ENCODE measurements at regions not wholly inside any gene's neighbourhood (a gene's known extent, or its start where the extent isn't known, plus 50 kb on each side); places are given as distances from the start of the nearest gene placed in this dataset.

DNA sequence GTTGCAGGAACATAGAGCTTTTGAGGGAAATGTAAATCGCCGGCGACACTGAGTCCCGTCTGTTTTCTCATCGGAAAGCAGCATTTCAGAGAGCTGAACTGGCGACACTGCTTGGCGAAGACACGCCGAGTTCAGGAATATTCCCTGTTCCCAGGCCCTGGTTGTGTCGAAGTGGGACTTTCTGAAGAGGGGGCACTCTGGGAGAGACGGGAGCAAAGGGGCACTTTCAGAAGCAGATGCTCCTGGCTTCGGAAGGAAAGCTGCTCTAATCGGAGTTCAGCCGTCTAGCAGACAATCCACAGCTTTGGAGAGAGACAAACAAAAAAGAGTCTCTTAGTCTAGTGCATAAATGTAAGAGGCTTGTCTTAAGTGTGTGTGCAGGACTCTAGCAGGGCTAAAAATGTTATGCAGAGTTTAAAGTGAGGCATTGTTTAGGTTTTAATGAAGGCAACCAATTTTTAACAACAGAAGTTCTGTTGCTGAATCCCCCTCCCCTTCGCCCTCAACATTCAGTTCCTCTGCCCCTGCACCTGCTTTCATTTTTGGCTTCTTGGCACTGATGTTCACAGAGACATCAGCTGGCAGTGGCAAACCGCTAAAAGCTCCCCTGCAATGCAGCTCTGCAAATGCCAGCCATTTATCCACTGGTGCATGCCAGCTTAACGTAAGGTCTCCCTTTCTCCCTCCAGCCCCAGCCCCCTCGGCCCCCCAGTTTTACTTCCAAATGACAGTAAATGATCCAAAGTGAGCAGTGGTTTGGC, 289.5 kb upstream of the MPDZ start:
- TF ChIP-seq, protein P1, sequence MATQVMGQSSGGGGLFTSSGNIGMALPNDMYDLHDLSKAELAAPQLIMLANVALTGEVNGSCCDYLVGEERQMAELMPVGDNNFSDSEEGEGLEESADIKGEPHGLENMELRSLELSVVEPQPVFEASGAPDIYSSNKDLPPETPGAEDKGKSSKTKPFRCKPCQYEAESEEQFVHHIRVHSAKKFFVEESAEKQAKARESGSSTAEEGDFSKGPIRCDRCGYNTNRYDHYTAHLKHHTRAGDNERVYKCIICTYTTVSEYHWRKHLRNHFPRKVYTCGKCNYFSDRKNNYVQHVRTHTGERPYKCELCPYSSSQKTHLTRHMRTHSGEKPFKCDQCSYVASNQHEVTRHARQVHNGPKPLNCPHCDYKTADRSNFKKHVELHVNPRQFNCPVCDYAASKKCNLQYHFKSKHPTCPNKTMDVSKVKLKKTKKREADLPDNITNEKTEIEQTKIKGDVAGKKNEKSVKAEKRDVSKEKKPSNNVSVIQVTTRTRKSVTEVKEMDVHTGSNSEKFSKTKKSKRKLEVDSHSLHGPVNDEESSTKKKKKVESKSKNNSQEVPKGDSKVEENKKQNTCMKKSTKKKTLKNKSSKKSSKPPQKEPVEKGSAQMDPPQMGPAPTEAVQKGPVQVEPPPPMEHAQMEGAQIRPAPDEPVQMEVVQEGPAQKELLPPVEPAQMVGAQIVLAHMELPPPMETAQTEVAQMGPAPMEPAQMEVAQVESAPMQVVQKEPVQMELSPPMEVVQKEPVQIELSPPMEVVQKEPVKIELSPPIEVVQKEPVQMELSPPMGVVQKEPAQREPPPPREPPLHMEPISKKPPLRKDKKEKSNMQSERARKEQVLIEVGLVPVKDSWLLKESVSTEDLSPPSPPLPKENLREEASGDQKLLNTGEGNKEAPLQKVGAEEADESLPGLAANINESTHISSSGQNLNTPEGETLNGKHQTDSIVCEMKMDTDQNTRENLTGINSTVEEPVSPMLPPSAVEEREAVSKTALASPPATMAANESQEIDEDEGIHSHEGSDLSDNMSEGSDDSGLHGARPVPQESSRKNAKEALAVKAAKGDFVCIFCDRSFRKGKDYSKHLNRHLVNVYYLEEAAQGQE (IDR thresholded peaks at IDR 0.05; ENCODE audit: low read depth), result no peak
- TF ChIP-seq TEAD4 (IDR thresholded peaks at IDR 0.05), result no peak
- no peak for TF ChIP-seq RAD21 (IDR thresholded peaks at IDR 0.05; ENCODE audit: low read depth)
- TF ChIP-seq, protein P2, sequence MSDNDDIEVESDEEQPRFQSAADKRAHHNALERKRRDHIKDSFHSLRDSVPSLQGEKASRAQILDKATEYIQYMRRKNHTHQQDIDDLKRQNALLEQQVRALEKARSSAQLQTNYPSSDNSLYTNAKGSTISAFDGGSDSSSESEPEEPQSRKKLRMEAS (IDR thresholded peaks at IDR 0.05), result no peak
- no peak for TF ChIP-seq EGR1 (IDR thresholded peaks at IDR 0.05)
- TF ChIP-seq TCF12 (IDR thresholded peaks at IDR 0.05; ENCODE audit: low read depth), result no peak
- TF ChIP-seq YY1 (IDR thresholded peaks at IDR 0.05; ENCODE audit: low read depth), result no peak
- no peak for TF ChIP-seq CEBPB (IDR thresholded peaks at IDR 0.05)
- TF ChIP-seq EP300 (IDR thresholded peaks at IDR 0.05; ENCODE audit: borderline replicate concordance), result no peak
- no peak for TF ChIP-seq CREB1 (IDR thresholded peaks at IDR 0.05; ENCODE audit: low read depth)
- TF ChIP-seq ZBTB7A (IDR thresholded peaks at IDR 0.05; ENCODE audit: low read depth), result no peak

DNA sequence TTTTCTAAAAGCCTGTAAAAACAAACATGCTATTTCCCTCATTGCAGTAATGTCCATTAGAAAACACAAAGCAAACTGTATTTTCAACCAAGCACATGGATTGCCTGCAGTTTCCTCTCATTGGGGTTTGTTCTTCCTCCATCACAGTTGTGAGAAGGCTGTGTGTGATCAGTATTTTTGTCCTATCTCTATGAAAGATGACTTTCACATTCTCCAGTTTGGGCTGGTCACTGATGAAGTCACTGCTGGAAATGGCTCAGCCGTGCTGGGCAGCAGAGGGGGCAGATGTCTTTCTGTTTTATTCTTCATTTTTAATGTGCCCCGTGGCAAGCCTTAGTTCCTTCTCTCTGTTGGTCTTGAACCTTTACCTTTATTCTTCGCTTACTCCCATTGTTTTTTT, 288.9 kb upstream of the MPDZ start:
- TF ChIP-seq CREB1 (IDR thresholded peaks at IDR 0.05; ENCODE audit: low read depth) (no peak), FOXM1 (IDR thresholded peaks at IDR 0.05; ENCODE audit: borderline replicate concordance, low read depth) (no peak), TCF12 (IDR thresholded peaks at IDR 0.05; ENCODE audit: low read depth) (no peak), TAF1 (IDR thresholded peaks at IDR 0.05; ENCODE audit: low read depth) (no peak), EP300 (IDR thresholded peaks at IDR 0.05; ENCODE audit: borderline replicate concordance) (no peak), YY1 (IDR thresholded peaks at IDR 0.05; ENCODE audit: low read depth) (no peak)
- TF ChIP-seq, protein P2 (IDR thresholded peaks at IDR 0.05), result no peak
- TF ChIP-seq, protein P1 (IDR thresholded peaks at IDR 0.05; ENCODE audit: low read depth), result no peak
- TF ChIP-seq, protein P3, sequence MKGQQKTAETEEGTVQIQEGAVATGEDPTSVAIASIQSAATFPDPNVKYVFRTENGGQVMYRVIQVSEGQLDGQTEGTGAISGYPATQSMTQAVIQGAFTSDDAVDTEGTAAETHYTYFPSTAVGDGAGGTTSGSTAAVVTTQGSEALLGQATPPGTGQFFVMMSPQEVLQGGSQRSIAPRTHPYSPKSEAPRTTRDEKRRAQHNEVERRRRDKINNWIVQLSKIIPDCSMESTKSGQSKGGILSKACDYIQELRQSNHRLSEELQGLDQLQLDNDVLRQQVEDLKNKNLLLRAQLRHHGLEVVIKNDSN (IDR thresholded peaks at IDR 0.05), result no peak

DNA sequence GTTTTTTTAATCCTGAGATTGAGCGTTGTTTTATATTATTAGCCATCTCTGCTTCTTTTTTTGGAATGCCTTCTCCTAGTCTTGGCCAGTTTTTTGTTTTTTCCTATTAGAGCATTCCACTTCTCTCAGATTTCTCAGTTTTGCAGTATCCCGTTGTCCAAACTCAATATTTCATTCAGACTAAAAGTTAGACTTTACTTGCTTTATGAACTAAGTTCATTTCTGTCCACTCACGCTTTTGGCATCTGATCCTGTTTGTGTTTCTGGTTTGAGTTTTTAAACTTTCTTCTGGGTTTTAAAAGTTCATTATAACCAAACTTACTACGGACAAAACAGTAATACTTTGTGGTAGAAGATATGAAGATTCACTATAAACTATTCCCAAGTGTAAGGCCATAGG, 288.3 kb upstream of the MPDZ start:
- TF ChIP-seq CEBPB (IDR thresholded peaks at IDR 0.05) (no peak), ZBTB7A (IDR thresholded peaks at IDR 0.05; ENCODE audit: low read depth) (no peak), RAD21 (IDR thresholded peaks at IDR 0.05; ENCODE audit: low read depth) (no peak), EP300 (IDR thresholded peaks at IDR 0.05; ENCODE audit: borderline replicate concordance) (no peak), TAF1 (IDR thresholded peaks at IDR 0.05; ENCODE audit: low read depth) (no peak)
- TF ChIP-seq, protein P3 (IDR thresholded peaks at IDR 0.05), result no peak

DNA sequence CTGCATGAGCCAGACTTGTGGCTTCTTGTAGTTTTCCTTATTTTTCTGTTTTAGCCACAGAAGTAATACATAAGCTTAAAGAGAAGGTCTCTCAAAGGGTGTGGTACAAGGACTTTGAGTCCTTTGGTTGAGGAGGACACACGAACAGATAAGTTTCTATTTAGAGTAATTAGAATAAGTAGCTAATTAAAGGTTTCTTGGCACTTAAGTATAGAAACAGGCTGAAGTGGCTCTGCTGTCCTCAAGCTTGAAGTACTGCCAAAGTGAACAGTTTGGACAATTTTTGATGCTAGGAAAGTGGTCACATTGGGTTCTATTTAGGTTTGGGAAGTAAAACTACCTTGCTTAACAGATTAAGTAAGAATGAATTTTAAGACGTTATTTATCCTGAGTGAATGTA, 278.3 kb upstream of the MPDZ start:
- TF ChIP-seq TAF1 (IDR thresholded peaks at IDR 0.05; ENCODE audit: low read depth), result no peak
- TF ChIP-seq RAD21 (IDR thresholded peaks at IDR 0.05; ENCODE audit: low read depth), result no peak
- no peak for TF ChIP-seq TEAD4 (IDR thresholded peaks at IDR 0.05)
- TF ChIP-seq, protein P2 (IDR thresholded peaks at IDR 0.05), result no peak
- no peak for TF ChIP-seq ZBTB7A (IDR thresholded peaks at IDR 0.05; ENCODE audit: low read depth)
- no peak for TF ChIP-seq FOXM1 (IDR thresholded peaks at IDR 0.05; ENCODE audit: borderline replicate concordance, low read depth)
- TF ChIP-seq, protein P1 (IDR thresholded peaks at IDR 0.05; ENCODE audit: low read depth), result no peak
- TF ChIP-seq CREB1 (IDR thresholded peaks at IDR 0.05; ENCODE audit: low read depth), result no peak
